NOMO-1 treated with dmso at 0.1 percent for 144 hours (cell line): ENCODE measurements at regions not wholly inside any gene's neighbourhood (a gene's known extent, or its start where the extent isn't known, plus 50 kb on each side); places are given as distances from the start of the nearest gene placed in this dataset.

Experiments used
- DNase-seq: peaks from one replicate; lab custom pipeline; 2025; ENCODE audit not compliant: unreplicated experiment; lab: John Stamatoyannopoulos, UW

GRCh38 chr2:215609089-215610032 lies 173.5 kb upstream of the FN1 start:
- no peak for DNase-seq

- DNase-seq, result no peak
These were observed 171.9 kb upstream of the FN1 start for GRCh38 chr2:215607766-215608165.

- DNase-seq, result no peak
These were observed 170.4 kb upstream of the FN1 start for GRCh38 chr2:215606219-215606618.

DNA sequence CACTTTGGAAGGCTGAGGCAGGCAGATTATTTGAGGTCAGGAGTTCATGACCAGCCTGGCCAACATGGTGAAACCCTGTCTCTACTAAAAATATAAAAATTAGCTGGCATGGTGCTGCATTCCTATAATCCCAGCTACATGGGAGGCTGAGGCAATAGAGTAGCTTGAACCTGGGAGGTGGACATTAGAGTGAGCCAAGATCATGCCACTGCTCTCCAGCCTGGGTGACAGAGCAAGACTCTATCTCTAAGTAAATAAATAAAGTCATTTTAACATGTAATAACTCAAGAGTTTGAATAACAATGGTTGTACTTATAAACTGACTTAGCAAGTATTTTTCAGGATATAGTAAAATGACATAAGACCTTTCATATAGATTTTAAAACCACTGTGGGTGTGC lies 169.3 kb upstream of the FN1 start:
- DNase-seq, result no peak

DNA sequence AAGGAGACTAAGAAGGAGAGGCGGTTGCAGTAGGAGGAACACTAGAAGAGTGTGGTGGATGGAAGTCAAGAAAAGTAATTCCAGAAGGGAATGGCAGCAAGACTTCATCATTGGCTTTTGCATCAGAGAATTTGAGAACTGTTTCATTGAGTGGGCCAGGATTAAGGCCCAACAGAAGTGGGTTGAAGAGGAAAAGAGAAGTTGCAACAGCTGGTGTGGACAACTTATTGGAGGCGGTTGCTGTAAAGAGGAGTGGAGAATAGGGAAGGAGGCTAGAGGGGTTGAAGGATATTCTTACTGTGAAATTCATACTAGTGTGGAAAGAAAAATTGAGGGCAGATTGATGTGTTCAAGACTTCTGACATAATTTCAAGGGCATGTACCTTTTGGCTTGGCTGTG lies 168.7 kb upstream of the FN1 start:
- no peak for DNase-seq

DNA sequence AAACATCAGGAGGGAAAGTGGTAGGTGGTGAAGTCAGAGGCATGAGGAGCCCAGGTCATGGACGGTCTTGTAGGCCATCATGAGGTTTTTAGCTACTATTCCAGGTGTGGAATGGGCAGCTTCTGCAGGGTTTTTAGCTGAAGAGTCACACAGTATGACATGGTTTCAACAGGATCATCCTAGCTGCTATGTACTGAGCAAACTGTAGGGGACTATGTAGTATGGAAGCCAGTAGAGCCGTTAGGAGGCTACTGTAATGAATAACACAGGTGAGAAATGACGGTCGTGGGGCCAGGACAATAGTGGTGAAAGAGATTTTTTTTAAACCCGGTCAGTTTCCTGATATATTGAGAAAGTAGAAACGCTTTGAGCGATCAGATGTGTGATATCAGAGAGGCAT lies 167.6 kb upstream of the FN1 start:
- DNase-seq, result no peak

DNA sequence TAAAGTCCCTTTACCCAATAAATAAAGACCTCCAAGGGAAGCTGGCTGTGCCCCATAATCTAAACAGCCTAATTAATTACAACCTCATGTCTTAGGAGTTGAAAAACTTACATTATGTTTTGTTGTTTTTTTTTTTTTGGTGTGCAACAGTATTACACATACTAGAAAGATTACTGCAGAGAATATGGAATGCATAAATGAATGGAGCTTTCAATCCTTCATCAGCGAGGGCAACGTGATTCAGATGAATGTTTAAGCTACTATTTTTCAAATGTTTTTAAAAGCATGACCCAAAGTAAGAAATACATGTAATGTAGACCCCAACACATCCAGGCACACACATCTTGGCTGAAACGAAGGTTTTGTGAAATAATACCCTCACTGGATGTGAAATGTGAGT lies 167.1 kb upstream of the FN1 start:
- DNase-seq, result no peak

DNA sequence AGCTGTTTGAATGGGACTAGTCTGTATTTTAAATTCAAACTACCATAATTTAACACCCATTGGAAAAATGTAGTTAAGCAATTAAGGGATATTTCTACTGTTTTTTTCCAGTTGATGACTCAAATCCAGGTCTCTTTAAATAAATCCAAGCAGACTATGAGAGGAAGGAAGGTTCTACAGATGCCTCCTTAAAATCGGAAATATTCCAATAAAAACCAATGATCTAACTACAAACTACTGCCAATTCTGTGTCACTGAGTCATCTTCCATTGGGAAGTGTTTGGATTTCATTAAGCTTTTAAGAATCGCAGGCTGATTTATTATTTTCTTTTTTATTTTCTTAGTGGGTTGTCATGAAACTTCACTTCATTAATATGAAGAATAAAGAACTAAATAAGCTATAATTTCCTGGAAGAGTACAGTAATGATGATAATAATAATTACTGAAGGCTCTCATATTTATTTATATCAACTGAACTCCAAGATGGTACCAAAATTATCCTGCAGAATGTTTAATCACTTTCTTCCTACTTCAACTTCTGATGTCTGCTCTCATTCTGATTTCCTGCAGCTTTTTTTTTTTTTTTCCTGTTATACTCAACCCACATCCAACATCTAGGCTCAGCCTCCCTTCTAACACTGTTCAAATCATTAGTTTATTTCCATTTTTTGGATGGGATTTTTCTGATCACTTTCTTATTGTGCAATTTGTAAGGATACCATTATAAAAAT lies 166.3 kb upstream of the FN1 start:
- no peak for DNase-seq

GRCh38 chr2:215601526-215601925 lies 165.7 kb upstream of the FN1 start:
- DNase-seq, result no peak

GRCh38 chr2:215598376-215598975 lies 162.6 kb upstream of the FN1 start:
- DNase-seq, result no peak

GRCh38 chr2:215597577-215597976 lies 161.7 kb upstream of the FN1 start:
- DNase-seq, result no peak

GRCh38 chr2:215594766-215595165 lies 158.9 kb upstream of the FN1 start:
- no peak for DNase-seq

DNA sequence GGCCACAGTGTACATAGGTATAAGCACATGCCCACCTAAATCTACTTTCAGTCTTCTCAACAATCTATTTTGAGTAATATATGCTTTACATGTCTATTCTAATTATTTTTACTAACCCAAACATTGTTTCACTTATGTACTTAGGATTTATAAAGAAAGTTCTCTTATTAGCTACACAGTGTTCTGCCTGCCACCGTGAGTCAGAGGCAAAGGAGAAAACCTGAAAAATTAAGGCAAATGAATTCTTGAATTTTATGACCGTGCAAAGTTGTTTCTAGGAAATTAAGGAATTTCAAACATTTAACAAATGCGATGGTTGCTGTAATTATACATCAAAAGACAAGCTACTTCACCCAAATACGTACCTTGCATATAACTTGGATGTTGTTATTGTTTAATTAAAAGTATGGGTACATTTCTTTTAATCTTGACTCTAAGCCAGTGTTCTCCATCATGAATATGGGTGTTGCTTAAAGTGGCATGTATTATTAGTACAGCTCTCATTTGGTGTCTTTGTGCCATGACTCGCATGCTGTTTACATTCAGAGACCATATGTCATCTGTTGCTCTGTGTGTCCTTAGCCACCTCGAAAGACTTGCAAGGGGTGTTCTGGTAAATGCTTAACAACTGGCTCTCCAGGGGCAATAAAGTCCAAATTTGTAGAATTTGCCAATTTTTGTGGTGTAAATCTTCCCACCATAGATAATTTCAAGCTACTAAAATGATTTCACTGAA lies 154.3 kb upstream of the FN1 start:
- no peak for DNase-seq

DNA sequence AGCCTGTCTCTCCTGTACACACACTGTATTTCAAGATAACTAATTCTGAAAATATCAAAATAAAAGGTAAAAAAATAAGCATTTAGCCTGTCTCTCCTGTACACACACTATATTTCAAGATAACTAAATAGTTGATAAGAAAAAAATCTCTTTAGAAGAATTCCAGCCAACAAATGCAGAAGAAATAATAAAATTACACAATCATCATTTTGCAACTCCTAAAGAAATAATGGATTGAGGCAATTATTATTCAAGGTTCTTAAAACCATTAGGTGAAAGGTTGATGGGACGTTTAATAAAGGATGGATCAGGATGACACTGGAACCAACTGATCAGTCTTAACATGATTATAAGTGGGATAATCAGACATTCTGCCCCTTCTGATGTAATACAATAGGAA lies 148.0 kb upstream of the FN1 start:
- no peak for DNase-seq

DNA sequence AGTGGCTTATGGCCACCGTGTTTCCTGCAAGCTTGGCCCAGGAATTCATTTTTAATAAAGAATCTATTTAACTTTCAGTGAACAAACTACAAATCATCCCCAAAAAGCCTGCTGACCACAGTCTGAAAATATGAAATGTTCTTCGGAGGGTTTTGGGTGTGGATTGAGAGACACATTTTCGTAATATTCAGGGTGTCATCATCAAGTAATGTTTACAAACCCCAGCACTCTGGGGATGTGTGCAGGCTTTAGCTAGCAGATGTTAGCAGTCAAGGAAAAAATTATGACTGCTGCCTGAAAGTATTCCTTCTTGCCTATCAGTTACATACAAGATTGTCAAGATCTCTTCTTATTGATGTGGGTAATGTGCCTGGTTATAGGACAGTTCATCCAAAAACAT lies 143.9 kb upstream of the FN1 start:
- DNase-seq, result no peak

DNA sequence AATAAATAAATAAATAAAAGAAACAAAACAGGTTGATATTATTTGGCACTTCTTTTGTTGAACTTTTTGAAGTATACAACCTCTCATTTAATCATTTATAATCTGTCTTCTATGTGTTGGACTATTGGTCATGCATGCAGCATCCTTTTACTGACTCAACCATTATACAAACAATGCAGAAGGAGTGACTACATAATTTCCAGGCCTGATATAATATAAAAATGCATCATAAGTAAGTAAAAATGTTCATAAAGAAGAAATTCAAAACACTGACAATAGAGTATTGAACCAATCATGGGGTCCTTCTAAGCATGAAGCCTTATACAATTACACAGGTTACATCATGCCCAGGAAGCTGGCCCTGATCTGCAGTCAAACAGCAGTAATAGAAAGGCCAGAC lies 141.5 kb upstream of the FN1 start:
- DNase-seq, result no peak

- no peak for DNase-seq
These were observed 140.7 kb upstream of the FN1 start for GRCh38 chr2:215576572-215576971.

- DNase-seq, result no peak
These were observed 137.6 kb upstream of the FN1 start for GRCh38 chr2:215573496-215573895.

DNA sequence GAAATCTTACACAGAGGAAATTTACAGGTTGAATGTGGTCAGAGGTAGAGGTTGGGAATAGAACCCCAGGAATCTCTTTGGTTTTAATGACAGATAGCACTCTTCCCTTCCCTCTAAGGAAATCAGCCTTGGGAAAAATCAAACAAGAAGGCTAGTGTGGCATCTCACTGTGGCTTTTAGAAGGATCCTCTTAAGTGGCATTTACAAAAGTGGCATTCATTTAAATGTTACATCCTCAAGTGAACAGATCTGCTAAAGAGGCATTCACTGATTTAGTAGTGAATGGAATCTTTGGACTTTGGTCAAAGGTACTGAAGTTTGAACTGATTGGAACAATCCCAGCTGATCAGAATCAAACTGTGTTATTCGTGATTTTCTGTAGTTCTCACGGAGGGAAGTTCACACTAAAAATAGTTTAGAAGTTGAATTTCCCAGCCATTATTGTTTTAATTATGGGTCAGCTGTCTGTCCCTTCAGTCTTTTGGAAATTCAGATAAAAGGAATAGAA lies 136.5 kb upstream of the FN1 start:
- no peak for DNase-seq

- no peak for DNase-seq
These were observed 135.8 kb upstream of the FN1 start for GRCh38 chr2:215571689-215572088.

DNA sequence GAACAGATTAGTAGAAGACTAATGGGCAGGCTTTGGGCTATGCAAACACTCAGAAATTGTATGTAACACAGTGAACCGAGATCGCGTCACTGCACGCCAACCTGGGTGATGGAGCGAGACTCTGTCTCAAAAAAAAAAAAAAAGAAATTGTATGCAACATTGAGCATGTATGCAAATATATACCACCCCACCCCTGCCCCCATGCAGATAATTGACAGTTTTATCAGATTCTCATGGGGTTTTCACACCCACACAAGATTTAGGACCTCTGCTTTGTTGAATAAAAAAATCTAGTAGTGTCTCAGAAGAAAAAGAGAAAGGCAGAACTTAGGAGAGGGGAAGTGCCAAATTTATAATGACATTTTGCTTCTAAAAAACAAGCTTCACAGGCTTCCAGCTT lies 131.6 kb upstream of the FN1 start:
- no peak for DNase-seq
